ENCODE measurements at regions not wholly inside any gene's neighbourhood (a gene's known extent, or its start where the extent isn't known, plus 50 kb on each side); places are given as distances from the start of the nearest gene placed in this dataset.

GRCh38 chr12:77777274-77777673 is 53.4 kb upstream of the NAV3 start:
- no peak for DNase-seq
- Mint-ChIP-seq H3K27me3 (no peaks in the 10 kb centered on the region), H3K27ac (no peak overlapping the region), H3K36me3 (ENCODE audit: low read depth) (no peaks in the 10 kb centered on the region), H3K9me3 (peaks cover 5% of the 10 kb centered on the region), H3K4me3 (no peak overlapping the region), H3K4me1 (ENCODE audit: low read depth) (no peaks in the 10 kb centered on the region)

GRCh38 chr12:77774761-77775160 is 55.9 kb upstream of the NAV3 start:
- Mint-ChIP-seq H3K9me3 (peaks cover 10% of the 10 kb centered on the region), H3K36me3 (ENCODE audit: low read depth) (no peaks in the 10 kb centered on the region), H3K4me3 (no peak overlapping the region), H3K4me1 (ENCODE audit: low read depth) (no peaks in the 10 kb centered on the region), H3K27ac (no peak overlapping the region), H3K27me3 (no peaks in the 10 kb centered on the region)
- no peak for DNase-seq

DNA sequence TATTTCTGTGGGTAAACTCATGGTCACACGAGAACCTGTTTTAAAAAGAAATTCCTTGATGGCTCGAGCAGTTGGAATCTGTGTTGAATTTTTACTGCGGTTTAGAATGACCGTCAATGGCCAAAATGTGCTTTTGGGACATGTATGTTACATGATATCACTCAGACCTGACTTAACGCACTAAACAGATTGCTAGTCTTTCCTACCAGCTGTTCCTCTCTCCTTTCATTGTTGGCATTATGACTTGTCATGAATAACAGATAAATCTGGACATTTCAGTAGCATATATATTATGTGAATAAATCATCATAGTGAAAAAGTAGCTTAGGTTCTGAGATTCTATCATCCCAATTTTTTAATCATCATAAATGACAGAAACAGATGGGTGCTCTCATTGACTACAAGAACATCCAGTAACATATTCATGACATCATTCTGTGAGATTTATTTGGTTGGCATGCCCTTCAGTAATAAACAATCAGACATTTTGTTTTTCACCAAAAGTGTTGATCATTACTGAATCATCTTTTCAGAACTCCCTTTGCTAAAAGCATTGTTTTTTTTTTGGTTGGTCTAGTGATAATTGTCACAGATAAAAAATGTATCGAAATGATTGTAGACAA is 57.9 kb upstream of the NAV3 start:
- no peak overlapping the region for H3K4me3 Mint-ChIP-seq

GRCh38 chr12:77768558-77768957 is 62.1 kb upstream of the NAV3 start:
- no peak for DNase-seq
- Mint-ChIP-seq H3K9me3 (peaks cover 14% of the 10 kb centered on the region), H3K4me3 (no peak overlapping the region), H3K27me3 (no peaks in the 10 kb centered on the region), H3K27ac (no peak overlapping the region), H3K36me3 (ENCODE audit: low read depth) (no peaks in the 10 kb centered on the region), H3K4me1 (ENCODE audit: low read depth) (no peaks in the 10 kb centered on the region)

More for the DNA sequence above, 57.9 kb upstream of the NAV3 start:
- H3K4me1 Mint-ChIP-seq (ENCODE audit: low read depth) = no peaks in the 10 kb centered on the region
- no peaks in the 10 kb centered on the region for H3K27me3 Mint-ChIP-seq
- no peak for DNase-seq
- H3K9me3 Mint-ChIP-seq = peaks cover 14% of the 10 kb centered on the region
- H3K27ac Mint-ChIP-seq = no peak overlapping the region
- no peaks in the 10 kb centered on the region for H3K36me3 Mint-ChIP-seq (ENCODE audit: low read depth)

DNA sequence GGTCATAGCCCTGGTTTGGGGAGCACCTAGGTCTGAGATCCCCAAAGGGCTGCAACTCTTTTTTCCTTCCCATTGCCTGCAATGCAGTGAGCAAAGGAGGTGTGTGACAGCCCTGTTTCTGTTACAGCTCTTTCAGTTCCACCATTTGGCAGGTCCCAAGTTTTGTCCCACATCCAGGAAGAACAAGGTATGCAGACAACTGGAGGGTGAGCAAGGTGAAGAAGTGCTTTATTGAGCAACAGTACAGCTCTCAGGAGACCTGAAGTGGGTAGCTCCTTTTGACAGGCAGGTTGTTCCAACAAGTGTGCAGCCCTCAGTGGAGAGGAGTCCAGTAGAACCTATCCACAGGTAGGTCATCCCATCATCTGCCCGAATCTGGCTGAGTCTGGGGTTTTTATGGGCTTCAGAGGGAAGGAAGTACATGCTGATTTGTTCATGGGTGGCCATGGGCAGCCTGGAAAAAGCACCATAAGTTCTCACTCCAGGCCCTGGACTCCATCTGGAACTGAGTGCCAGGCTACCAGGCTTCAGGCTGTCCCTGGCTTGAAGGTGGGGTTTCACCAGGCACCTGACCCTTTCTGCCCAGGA is 62.8 kb upstream of the NAV3 start:
- peaks cover 14% of the 10 kb centered on the region for H3K9me3 Mint-ChIP-seq
- no peaks in the 10 kb centered on the region for H3K36me3 Mint-ChIP-seq (ENCODE audit: low read depth)
- DNase-seq = no peak
- H3K27me3 Mint-ChIP-seq = no peaks in the 10 kb centered on the region
- no peak overlapping the region for H3K27ac Mint-ChIP-seq
- no peak overlapping the region for H3K4me3 Mint-ChIP-seq
- no peaks in the 10 kb centered on the region for H3K4me1 Mint-ChIP-seq (ENCODE audit: low read depth)

DNA sequence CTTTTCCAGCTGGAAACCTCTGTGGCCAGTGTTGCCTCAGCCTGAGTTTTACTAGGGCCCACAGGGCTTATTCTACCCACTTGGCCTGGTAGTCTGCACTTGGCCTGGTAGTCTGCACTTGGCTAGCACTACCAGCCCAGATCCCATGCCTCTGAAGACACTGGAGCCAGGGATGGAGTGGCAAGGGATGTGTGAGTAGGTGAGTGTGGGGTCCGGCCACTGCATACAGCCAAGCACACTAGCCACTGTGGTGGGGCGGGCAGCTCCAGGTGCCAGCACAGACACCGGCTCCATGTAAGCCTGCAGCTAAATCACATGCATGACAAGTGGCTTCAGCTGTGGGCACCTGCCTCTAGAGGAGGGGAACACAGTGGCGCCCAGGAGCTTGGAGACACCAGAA is 63.4 kb upstream of the NAV3 start:
- no peak for DNase-seq
- Mint-ChIP-seq H3K27me3 (no peaks in the 10 kb centered on the region), H3K27ac (no peak overlapping the region), H3K4me3 (no peak overlapping the region), H3K9me3 (peaks cover 14% of the 10 kb centered on the region), H3K4me1 (ENCODE audit: low read depth) (no peaks in the 10 kb centered on the region), H3K36me3 (ENCODE audit: low read depth) (no peaks in the 10 kb centered on the region)

GRCh38 chr12:77766224-77766623 is 64.5 kb upstream of the NAV3 start:
- Mint-ChIP-seq H3K36me3 (ENCODE audit: low read depth) (no peaks in the 10 kb centered on the region), H3K27me3 (no peaks in the 10 kb centered on the region), H3K27ac (no peak overlapping the region), H3K9me3 (peaks cover 14% of the 10 kb centered on the region), H3K4me3 (no peak overlapping the region), H3K4me1 (ENCODE audit: low read depth) (no peaks in the 10 kb centered on the region)
- DNase-seq = no peak

DNA sequence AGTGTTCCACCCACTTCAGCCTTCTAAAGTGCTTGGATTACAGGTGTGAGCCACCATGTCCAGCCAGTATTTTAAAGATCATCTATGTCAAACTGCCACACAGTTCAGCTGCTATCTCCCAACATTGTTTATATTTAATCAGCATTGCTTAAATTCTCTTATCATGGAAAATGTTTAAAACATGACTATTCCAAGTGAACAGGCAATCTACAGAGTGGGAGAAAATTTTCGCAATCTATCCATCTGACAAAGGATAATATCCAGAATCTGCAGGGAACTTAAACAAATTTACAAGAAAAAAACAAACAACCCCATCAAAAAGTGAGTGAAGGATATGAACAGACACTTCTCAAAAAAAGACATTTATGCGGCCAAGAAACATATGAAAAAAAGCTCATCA is 69.4 kb upstream of the NAV3 start:
- Mint-ChIP-seq H3K27ac (no peak overlapping the region), H3K4me3 (no peak overlapping the region), H3K4me1 (ENCODE audit: low read depth) (no peaks in the 10 kb centered on the region), H3K36me3 (ENCODE audit: low read depth) (no peaks in the 10 kb centered on the region), H3K9me3 (peaks cover 9% of the 10 kb centered on the region), H3K27me3 (no peaks in the 10 kb centered on the region)
- no peak for DNase-seq

DNA sequence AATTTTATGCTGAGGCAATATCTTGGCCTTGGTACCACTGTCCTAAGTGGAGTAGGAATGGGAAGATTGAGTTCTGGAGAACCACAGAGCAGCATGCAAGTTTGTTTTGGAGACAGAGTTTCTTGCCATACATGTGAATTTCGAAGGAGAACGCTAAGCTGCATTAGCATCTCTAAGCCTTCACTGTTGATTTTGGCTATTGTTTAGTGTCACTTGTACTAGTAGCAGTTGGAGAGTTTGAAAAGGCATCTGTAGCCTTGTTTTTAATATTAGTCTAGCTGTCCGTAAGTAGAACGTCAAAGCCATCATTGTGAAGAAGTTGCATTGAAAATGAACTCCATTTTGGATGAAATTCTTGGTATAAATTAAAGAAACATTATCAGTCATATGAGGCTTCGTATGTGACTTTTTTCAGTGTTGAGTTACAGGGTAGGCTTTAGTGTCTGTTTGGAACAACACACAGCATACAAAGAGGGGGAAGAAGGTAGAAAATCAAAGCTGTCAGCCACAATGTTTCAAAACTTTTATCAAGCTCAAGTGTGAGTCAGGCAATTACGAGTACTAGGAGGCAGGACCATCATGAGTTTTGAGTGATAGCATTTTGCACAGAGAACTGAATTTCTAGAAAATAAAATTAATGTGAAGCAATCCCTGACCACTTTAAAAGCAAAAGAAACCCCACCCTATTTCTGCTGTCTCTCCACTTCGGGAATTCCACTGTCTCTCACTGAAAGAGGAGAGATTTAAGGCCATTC is 70.2 kb upstream of the NAV3 start:
- Mint-ChIP-seq H3K27ac (no peak overlapping the region), H3K9me3 (peaks cover 8% of the 10 kb centered on the region), H3K27me3 (no peaks in the 10 kb centered on the region), H3K4me1 (ENCODE audit: low read depth) (no peaks in the 10 kb centered on the region), H3K4me3 (no peak overlapping the region), H3K36me3 (ENCODE audit: low read depth) (no peaks in the 10 kb centered on the region)
- DNase-seq = no peak

DNA sequence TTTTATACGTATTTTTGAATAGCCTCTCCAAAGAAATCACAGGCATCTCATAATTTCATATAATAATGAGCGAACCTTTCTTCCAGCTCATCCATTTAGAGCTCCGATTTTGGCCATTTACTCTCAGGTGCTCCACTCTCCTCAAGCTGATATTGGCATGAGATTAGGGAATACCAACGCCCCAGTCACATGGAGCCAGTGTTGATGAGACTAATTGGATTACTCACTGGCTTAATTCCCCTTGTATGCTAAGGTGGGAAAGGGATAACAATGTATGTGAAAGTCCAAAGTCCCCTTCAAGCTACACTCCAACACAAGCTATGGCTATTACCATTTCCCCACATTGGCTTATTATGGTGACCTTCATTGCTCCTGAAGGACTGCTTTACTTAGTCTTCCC is 76.6 kb upstream of the NAV3 start:
- no peaks in the 10 kb centered on the region for H3K36me3 Mint-ChIP-seq (ENCODE audit: low read depth)
- no peak overlapping the region for H3K27ac Mint-ChIP-seq
- no peak overlapping the region for H3K4me3 Mint-ChIP-seq
- H3K4me1 Mint-ChIP-seq (ENCODE audit: low read depth) = no peaks in the 10 kb centered on the region
- H3K9me3 Mint-ChIP-seq = peaks cover 7% of the 10 kb centered on the region
- no peak for DNase-seq
- no peaks in the 10 kb centered on the region for H3K27me3 Mint-ChIP-seq

DNA sequence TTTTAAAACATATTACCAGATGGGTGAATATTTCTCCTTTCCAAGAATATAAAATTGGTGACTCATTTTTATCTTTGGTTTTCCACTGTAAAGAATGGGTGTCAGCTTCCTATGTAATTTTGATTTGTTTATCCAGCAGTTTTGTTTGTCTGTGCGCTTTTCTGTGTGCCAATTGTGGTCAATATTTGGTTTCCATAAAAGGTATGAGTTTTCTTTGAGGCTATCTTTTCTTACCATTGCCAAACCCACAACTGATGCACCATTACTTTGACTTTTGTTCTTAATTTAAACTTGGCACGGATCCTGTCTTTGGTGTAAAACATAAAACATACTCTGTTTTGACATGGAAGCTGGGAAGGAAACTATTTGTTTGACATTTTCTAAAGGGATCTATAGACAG is 78.8 kb upstream of the NAV3 start:
- no peak overlapping the region for H3K4me3 Mint-ChIP-seq
- no peak for DNase-seq
- H3K36me3 Mint-ChIP-seq (ENCODE audit: low read depth) = no peaks in the 10 kb centered on the region
- H3K27me3 Mint-ChIP-seq = no peaks in the 10 kb centered on the region
- peaks cover 9% of the 10 kb centered on the region for H3K9me3 Mint-ChIP-seq
- H3K27ac Mint-ChIP-seq = no peak overlapping the region
- H3K4me1 Mint-ChIP-seq (ENCODE audit: low read depth) = no peaks in the 10 kb centered on the region

DNA sequence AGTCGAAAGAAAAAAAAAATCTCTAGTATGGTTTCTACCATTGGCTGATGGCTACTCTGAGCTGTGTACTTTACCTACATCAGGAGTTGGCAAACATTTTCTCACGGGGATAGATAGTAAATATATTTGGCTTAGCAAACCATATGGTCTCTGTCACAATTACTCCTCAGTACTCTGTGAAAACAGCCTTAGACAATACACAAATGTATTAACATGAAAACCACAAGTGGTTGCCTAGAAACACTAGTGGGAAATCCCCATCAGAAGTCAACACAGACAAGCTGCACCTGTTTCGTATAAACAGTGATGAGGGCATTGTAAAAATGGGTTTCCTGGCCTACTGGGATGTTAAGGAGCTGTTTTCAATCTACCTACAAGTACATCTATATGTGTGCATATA is 84.6 kb upstream of the NAV3 start:
- H3K27me3 Mint-ChIP-seq = no peaks in the 10 kb centered on the region
- no peak for DNase-seq
- peaks cover 5% of the 10 kb centered on the region for H3K9me3 Mint-ChIP-seq
- H3K4me3 Mint-ChIP-seq = no peak overlapping the region
- H3K4me1 Mint-ChIP-seq (ENCODE audit: low read depth) = no peaks in the 10 kb centered on the region
- no peak overlapping the region for H3K27ac Mint-ChIP-seq
- no peaks in the 10 kb centered on the region for H3K36me3 Mint-ChIP-seq (ENCODE audit: low read depth)

- H3K4me1 Mint-ChIP-seq (ENCODE audit: low read depth) = no peaks in the 10 kb centered on the region
- DNase-seq = no peak
- no peak overlapping the region for H3K27ac Mint-ChIP-seq
- H3K9me3 Mint-ChIP-seq = peaks cover 5% of the 10 kb centered on the region
- no peaks in the 10 kb centered on the region for H3K36me3 Mint-ChIP-seq (ENCODE audit: low read depth)
- H3K27me3 Mint-ChIP-seq = no peaks in the 10 kb centered on the region
- no peak overlapping the region for H3K4me3 Mint-ChIP-seq
Observed at GRCh38 chr12:77745624-77746023, 85.1 kb upstream of the NAV3 start.

DNA sequence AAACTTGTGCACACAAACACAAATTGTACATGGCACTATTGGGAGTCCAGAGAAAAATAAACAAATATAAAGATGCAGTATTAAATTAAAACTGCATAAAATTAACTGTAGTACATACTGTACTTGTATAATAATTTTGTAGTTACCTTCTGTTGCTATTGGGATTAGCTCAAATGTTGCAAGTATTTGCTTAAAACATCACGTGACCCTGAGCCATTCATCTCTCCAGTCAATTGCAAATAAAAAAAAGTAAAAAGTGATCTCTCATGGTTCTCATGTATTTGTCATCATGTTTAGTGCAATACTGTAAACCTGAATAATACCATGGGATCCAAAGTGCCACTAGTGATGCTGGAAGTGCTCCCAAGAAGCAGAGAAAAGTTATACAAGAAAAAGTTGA is 88.1 kb upstream of the NAV3 start:
- no peaks in the 10 kb centered on the region for H3K4me1 Mint-ChIP-seq (ENCODE audit: low read depth)
- peaks cover 5% of the 10 kb centered on the region for H3K9me3 Mint-ChIP-seq
- H3K27ac Mint-ChIP-seq = no peak overlapping the region
- no peak for DNase-seq
- H3K27me3 Mint-ChIP-seq = no peaks in the 10 kb centered on the region
- H3K4me3 Mint-ChIP-seq = no peak overlapping the region
- no peaks in the 10 kb centered on the region for H3K36me3 Mint-ChIP-seq (ENCODE audit: low read depth)

DNA sequence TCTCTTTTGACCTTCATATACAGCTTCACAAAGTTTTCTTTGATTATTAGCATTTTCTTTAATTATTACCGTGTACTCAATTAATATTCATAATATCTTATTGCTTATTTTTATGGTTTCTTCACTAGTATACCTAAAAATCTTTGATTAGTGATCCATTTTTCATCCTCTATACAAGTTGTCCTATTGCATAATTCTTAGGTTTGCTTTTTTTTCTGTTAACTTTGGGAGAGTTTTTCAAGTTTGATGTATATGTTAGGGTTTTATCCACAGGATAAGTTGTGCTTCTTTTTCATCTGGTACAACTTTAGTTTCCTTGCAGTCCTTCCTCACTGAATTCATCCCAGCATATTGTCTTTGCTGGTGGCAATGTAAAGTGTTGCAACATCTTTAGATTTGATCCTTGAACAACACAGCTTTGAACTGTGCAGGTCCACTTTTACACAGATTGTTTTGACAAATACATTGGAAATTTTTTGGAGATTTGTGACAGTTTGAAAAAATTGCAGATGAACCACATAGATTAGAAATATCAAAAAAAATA is 88.6 kb upstream of the NAV3 start:
- Mint-ChIP-seq H3K27me3 (no peaks in the 10 kb centered on the region), H3K36me3 (ENCODE audit: low read depth) (no peaks in the 10 kb centered on the region), H3K4me3 (no peak overlapping the region), H3K27ac (no peak overlapping the region), H3K4me1 (ENCODE audit: low read depth) (no peaks in the 10 kb centered on the region), H3K9me3 (peaks cover 5% of the 10 kb centered on the region)
- DNase-seq = no peak

All from activated T-cell treated with anti-CD3 and anti-CD28 coated beads, Interleukin-2, amount 50 U/mL, for 24 hours (primary cell).